ENCODE measurements at regions not wholly inside any gene's neighbourhood (a gene's known extent, or its start where the extent isn't known, plus 50 kb on each side); places are given as distances from the start of the nearest gene placed in this dataset.

GRCh38 chr10:90993340-90993739 lies 72.5 kb upstream of the ANKRD1 start:
- TF ChIP-seq, protein P1, sequence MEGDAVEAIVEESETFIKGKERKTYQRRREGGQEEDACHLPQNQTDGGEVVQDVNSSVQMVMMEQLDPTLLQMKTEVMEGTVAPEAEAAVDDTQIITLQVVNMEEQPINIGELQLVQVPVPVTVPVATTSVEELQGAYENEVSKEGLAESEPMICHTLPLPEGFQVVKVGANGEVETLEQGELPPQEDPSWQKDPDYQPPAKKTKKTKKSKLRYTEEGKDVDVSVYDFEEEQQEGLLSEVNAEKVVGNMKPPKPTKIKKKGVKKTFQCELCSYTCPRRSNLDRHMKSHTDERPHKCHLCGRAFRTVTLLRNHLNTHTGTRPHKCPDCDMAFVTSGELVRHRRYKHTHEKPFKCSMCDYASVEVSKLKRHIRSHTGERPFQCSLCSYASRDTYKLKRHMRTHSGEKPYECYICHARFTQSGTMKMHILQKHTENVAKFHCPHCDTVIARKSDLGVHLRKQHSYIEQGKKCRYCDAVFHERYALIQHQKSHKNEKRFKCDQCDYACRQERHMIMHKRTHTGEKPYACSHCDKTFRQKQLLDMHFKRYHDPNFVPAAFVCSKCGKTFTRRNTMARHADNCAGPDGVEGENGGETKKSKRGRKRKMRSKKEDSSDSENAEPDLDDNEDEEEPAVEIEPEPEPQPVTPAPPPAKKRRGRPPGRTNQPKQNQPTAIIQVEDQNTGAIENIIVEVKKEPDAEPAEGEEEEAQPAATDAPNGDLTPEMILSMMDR (IDR thresholded peaks at IDR 0.05; ENCODE audit: low read length) = no peak
- no peak for TF ChIP-seq EZH2 (optimal IDR thresholded peaks at IDR 0.05; ENCODE audit: low read depth, low read length)
